GDM1 (cell line): ENCODE measurements at regions not wholly inside any gene's neighbourhood (a gene's known extent, or its start where the extent isn't known, plus 50 kb on each side); places are given as distances from the start of the nearest gene placed in this dataset.
"Not testable (repeated sequence)": the region's sequence is repeated elsewhere in the genome, so short reads cannot be mapped to it uniquely, and the experiment has no call there.

ENCODE experiments used
- DNase-seq: peaks from one replicate; lab custom pipeline; 2025; lab: John Stamatoyannopoulos, UW

DNA sequence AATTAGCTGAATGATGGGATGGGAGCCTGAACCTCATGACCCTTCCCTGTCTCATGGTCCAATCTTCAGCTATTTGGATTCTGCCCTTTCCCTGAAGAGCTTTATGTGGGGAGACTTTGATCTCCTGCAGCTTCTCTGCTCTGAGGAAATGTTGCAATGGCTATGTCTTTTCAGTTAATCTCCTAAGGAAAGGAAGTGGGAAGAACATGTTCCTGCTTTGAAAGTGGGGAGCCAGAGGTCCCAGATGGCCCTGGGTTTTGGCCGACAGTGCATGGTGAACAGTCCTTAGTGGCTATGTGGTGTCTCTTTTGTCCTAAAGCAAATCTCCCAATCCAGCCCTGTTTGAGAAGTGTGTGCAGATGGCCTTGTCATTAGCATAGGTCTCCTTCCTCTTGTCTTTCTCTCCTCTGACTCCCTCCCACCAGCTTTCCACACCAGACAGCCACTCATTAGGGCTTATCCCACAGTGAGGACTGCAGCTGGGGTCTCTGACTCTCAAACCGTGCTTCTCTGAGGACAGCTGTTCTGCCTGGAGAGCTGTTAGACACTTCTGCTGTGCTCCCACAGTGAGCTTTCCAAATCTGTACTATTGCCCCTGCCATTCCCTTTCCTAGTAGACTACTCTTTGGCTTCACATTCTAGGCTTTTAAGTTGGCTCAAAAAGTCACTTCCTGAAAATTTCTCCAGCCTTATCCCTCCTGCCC, 365.8 kb upstream of the UMPS start:
- DNase-seq, result no peak

GRCh38 chr3:124366655-124367054, 363.6 kb upstream of the UMPS start:
- DNase-seq, result not testable (repeated sequence)

DNA sequence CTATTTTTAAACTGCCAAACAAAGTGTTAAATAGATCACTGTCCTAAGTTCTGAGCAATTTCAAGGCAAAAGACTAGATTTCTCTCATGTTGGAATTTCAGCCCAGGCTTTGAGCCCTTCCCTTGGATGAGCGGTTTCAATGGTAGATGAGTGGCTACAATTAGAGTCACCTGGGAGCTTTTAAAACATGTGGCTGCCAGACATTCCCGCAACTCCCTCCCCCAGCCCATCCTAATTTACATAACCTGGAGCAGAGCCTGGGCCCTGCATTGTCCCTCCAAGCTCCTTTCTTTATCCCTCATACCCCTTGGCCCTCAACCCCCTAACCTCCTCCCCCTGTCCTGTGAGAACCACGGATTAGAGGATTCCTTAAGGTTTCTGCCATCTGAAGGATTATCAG, 357.5 kb upstream of the UMPS start:
- no peak for DNase-seq

DNA sequence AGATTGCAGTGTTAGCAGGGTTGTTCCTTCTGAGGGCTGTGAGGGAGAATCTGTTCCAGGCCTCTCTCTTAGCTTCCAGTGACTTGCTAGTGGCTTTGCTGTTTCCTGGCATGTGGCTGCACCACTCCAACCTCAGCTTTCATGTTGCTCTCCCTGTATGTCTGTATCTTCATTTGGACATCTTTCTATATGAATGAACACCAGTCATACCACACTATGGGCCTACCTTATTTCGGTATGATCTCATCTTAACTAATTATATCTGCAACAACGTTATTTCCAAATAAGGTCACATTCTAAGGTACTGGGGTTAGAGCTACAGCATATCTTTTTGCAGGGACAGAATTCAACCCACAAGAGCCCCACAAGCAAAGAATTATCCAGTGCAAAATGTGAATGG, 356.7 kb upstream of the UMPS start:
- no peak for DNase-seq

DNA sequence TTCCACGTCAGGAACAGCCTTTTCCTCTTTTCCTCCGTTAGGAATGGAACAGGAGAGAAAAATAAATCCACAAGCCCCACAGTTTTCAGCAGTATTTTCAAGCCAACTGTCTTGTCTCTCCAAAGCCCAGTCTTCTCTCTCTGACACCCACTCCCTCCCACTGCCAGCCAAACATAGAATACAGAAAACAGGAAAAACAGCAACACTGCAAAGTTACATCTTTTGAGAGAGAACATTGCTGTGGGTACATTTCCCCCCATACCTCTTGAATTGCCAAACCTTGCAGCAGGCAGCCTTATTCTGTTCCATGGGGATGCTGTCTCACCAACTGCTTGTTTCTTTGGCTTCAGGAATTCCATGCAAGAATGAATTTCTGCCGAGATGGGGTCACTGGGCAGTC, 355.7 kb upstream of the UMPS start:
- DNase-seq, result no peak

DNA sequence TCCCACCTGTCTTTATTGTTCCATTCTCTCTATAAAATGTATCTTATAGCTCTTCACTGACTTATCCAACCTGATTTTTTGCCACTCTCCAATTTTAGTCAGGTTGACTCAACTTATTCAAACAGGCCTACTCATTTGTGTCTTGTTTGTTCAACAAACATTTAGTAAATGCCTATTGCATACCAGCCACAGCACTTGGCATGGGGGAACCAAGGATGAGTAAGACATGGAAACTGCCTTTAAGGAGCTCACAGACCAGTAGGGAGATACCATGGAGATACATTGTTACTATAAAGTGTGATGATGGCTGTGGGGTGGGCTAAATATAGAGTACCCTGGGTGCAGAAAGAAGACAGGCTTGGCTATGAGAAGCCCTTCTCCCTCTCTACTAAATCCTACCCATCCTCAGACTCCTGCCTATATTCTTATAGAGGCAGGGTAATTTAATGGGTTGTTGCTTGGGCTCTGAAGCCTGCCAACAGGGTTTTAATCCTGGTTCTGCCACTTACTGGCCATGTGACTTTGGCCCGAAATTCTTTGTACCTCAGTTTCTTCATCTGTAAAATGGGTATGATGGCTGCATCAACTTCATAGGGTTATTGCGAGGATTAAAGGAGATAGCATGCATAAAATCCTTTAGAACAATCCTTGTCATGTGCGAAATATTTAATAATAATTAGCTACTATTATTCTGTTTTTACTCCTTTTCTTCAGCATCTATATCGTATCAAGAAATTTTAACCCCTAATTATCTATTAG, 348.5 kb upstream of the UMPS start:
- DNase-seq, result no peak

DNA sequence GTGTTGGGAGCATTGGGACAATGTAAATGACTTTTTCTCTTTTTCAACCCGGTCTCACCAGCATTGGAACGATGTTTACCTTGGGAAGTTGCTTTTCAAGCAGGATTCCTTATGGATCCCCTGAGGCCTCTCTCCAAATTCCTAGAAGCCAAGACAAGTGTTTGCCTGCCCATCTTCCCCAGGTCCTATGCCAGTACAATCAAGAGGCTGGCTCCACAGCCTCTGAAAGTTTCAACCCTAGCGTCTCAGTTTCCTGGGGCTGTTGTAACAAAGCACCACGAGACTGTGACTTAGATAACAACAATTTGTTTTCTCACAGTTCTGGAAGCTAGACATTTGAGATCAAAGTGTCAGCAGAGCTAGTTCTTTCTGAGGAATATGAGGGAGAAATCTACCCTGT, 347.2 kb upstream of the UMPS start:
- no peak for DNase-seq

GRCh38 chr3:124383846-124384466, 346.3 kb upstream of the UMPS start:
- no peak for DNase-seq

GRCh38 chr3:124384527-124384926, 345.7 kb upstream of the UMPS start:
- DNase-seq, result no peak

GRCh38 chr3:124385996-124386395, 344.3 kb upstream of the UMPS start:
- DNase-seq, result no peak

DNA sequence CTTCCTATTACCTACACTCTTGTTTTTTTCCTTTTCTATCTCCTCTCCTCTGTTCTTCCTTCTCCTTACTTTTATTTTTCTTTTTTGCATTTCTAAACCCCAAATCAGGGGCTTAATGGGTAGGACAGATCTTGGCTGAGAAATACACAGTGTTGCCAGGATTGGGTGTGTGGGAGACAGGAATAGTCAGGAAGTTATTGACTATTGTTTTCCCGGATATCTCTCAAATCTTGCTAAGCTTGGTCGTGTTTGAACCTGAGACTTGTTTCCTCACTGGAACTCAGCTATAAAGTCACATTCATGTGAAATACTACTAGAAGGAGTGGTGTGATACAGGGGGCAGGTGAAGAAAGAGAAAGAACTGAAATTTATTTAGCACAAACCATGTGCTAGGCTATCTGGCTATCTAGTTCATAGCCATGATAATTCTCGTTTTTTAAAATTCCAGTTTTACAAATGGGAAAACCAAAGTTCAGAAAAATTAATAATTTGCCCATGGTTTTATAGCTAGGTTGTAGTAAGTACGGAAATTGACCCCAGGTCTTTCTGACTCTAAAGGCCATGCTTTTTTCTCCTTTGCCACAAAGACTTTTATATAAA, 343.2 kb upstream of the UMPS start:
- no peak for DNase-seq

- DNase-seq, result no peak
Measured at GRCh38 chr3:124391774-124392173, 338.5 kb upstream of the UMPS start.

GRCh38 chr3:124393340-124393739, 336.9 kb upstream of the UMPS start:
- no peak for DNase-seq

DNA sequence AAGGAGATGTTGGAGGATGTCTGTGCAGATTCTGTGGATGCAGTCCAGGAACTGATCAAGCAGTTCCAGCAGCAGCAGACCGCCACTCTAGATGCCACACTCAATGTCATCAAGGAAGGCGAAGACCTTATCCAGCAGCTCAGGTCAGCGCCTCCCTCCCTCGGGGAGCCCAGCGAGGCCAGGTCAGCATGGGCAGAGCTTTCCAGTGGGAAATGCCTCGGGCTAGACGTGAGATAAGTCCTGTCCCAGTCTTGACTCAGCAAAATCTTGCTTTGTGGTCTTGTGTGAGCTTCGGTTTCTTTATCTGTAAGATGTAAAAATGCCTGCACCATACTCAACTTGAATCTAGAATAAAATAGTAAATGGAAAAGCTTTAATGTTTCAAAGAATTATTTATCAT, 335.1 kb upstream of the UMPS start:
- no peak for DNase-seq

- DNase-seq, result no peak
Measured at GRCh38 chr3:124395584-124396338, 334.5 kb upstream of the UMPS start.

- no peak for DNase-seq
Measured at GRCh38 chr3:124396339-124396950, 333.8 kb upstream of the UMPS start.

- DNase-seq, result no peak
Measured at GRCh38 chr3:124397088-124397487, 333.2 kb upstream of the UMPS start.

- no peak for DNase-seq
Measured at GRCh38 chr3:124398594-124398993, 331.7 kb upstream of the UMPS start.

DNA sequence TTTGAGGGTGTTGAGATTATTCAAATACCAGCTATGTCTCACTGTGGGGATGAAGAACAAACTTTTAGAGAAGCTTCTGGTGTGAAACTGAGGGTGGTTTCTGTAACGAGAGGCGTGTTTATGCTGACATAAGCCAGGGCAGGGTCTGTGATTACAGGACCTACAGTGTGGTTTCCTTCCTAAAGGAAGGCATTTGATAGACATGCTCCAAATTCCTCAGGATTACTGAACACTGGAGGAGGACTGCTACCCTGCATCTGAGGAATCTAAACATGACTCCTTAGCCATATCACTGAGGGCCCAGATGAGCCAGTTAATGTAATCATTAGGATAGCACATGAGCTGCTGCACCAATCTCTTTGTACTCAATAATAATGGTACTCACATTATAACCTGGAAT, 328.4 kb upstream of the UMPS start:
- no peak for DNase-seq

DNA sequence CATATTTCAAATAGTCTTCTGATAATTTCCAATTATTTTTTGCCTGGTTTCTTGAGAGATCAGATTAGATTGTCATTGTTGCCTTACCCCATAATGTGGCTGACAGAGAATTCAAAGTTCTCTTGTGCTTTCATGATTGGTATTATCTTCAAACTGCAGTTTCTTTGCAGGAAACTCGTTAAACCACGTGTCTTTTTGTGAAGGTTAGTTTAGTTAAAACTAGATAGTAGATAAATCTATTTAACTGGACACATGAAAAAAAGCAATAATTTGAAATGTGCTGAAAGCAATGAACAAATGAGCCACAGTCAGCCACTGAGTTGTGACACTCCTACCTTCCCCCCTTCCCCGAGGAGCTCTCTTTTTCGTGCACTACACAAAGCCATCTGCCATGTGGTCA, 327.5 kb upstream of the UMPS start:
- DNase-seq, result no peak

DNA sequence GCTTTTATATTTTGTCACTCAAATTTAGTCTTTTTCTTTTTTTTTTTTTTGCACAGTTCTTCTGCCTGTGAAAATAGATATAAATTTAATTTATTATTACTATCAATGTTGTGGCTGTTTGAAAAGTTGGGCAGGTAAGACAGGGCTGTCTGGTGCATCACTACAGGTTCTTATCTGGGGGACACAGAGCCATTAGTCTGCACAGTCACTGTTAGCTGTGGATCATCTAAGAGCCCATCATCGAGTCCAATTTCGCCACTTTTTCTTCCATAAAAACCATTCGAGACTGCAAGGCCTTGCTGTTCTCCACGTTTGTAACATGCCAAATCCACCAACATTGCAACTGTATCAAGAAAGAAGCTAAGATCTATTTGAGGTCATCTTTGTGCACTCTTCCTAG, 325.6 kb upstream of the UMPS start:
- DNase-seq, result no peak

- no peak for DNase-seq
Measured at GRCh38 chr3:124407260-124407659, 323.0 kb upstream of the UMPS start.
